GM19240 (cell line): ENCODE measurements at regions not wholly inside any gene's neighbourhood (a gene's known extent, or its start where the extent isn't known, plus 50 kb on each side); places are given as distances from the start of the nearest gene placed in this dataset.
A peak's percentile ranks its signal among the peaks of the same experiment; 100 is the strongest.
"Not testable (repeated sequence)": the region's sequence is repeated elsewhere in the genome, so short reads cannot be mapped to it uniquely, and the experiment has no call there.

ENCODE experiments used
- DNase-seq: peaks from one replicate; pipeline ENCODE4 v3.0.0; 2011; ENCODE audit warnings: low spot score; ENCODE audit not compliant: insufficient read length

DNA sequence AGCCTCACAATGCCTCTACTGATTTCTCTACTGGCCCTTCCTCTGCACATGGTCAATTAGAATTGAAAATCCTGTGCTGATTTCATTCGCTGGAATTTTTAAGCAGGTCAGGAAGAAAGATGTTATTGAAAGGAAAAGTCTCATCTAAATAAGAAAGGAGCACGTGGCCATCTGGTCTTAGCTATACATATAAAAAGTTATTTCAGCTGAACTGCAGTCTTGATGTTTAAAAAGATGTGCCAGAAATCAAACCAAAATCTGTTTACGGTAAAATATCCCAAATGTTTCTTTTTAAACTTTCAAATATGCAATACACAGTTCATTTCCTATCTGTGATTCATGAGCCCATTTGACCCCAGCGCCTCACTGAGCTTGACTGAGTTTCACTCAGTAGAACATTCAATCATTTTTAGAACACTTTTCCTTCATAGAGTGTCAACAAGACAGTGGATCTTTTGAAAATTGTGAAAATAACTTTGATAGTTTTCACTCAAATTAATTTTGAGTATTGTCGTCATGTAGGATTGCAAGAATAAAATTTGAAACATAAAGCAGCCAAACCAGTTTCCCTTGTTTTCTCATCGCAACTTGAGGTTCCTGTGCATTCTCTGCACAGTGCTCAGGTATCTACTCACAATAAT, 293.6 kb downstream of the PTPRC start:
- DNase-seq = no peak

DNA sequence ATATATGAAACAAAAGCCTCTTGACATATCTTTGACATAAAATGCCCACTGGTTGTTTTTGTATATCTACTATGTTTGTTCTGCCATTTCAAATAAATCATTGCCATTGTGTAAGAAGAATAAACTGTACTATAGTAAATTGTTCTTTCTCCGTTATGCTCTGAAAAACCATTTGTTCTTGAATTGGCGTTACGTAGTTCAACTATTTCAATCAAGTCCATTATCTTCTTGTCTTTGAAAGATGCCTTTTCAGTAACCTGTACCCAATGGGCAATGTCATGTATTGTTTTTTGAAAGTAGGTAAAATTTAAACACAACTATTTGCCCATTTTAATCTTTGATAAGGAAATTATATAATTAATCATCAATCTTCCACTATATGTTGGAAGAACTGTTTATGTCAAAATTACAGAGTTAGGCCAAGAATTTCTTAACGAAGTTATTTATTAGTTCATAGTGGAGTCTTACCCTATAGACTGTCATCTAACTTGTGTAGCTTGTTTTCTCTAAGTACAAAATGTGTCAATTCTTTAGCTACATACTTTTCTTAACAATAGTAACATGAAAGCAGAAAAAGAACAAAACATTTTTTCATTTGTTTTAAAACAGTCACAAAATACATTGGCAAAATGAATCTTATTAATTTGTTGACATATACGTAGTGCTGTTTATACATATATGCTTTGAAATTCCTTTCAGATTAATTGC, 294.8 kb downstream of the PTPRC start:
- DNase-seq = no peak

DNA sequence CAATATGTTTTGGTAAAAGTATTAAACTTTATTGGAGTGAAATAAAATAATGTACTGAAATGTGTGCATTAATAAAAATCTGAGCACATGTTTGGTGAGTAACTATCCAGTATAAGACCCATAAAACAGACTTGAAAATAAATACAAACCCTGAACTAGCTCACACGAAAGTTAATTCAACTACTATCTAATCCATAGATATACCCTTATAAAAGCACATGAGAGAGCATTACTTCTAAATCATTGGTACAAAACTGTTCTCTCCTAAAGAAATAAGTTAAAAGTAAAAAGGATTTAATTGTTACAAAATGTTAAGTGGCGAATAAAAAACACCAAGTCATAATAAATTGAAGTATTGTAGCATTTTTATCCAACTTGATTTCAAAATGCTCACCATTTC, 295.6 kb downstream of the PTPRC start:
- no peak for DNase-seq

DNA sequence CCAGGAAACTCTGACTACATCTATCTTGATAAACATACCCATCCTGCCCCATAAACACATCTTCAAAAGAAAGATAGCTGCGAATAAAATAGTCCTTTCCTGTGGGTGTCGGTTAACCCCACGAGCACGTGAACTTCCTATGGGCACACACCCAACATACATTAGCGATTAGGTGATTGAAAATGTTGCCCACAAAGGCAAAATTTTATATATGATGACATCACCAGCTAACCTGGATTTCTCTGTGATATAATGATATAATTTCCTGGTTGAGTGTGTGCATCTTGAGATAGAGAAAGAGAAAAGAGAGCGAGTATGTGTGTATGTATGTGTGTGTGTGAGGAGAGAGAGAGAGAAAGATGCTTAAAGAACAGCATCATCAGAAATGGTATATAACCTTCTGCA, 296.1 kb downstream of the PTPRC start:
- DNase-seq = no peak

DNA sequence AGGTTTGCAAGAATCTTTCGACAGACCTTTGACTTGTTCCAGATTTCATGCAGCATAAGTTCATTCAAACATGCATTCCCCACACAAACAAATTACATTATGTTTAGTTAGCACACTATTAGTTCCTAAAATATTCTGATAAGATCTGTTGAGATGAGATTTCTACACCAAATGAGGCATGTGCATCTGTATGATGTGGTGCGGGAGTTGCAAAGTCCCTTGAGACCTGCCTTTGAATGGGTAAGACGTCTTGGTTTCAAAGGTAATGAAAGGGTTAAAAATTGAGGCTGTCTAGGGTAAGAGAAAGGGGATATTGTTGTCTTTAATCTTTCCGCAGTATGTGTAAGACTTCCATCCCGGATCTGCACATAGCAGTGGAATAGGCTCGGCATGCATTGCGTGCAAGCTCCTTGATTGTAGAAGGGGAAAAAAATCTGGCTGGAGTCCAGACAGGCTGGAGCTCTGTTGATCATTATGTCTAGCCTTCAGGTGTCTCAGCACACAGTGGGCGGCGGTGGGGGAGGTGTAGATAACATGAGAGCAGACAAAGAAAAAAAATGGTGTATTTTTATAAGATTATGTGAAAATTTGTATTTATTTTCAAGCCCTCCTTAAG, 296.6 kb downstream of the PTPRC start:
- DNase-seq = no peak

DNA sequence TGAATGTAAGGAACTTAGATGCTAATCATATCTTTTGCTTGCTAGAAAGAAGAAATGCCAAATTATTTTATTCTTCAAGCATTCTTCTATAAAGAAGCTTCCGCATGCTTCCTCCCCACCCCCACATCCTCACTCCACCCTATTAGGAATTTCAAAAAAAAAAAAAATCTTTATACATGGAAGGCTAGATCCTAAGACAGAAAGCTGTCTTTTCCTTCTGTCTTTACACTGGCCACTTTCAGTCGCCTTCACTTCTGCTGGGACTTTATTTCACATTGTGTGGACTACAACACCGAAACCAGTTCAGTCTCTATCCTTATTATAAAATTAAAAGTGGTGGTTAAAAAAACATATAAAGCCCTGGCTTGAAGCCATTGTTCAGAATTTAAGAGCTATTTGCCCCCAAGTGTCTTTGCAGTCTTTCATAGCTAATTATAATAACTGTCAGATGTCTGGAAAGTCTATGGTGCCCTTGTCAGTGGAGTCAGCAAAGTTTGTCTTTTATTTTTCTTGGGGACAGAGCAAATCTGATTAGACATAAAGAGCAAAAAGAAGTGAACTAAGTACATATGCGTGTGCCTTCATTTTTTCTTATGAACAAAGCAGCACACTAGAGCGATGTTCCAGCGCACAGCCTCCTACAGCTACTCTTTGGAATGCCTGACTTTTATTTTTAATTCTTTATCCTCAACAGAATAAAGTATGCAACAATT, 297.7 kb downstream of the PTPRC start:
- DNase-seq = no peak

DNA sequence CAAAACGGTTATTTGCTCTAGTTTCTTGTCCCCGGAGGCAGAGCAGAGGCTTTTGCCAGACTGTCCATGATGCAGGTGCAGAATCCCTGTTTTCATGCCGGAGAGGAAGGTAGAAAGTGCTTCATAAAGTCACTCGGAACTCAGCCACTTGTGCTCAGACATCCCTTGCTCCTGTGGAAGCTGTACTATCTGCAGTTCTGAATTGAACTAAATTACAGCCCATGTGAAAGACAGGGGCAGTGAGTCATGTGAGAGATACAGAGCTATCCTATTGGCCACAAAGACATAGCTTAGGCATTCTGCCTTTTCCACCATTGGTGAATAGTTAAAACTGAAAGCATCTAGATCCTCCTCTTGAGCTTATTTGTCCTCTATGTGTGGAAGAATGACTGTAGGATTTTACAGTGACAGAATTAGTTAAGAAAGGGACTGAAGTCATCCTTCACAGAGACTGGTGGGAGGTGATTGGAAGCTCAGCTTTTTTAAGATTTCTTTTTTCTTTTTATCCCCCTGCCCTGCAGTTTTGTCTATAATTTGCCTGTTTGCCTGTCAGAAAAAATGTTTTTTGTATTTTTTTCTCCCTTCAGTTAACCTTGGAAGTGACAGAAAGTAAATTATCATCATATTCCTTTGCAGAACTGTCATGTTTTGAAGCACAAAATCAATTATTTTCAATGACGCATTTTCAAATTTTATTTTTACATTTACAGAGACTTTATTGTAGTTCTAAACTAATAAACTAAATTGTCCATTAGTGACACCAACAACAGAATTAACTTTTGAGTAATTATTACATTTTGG, 298.6 kb downstream of the PTPRC start:
- peak; percentile 72 for DNase-seq

DNA sequence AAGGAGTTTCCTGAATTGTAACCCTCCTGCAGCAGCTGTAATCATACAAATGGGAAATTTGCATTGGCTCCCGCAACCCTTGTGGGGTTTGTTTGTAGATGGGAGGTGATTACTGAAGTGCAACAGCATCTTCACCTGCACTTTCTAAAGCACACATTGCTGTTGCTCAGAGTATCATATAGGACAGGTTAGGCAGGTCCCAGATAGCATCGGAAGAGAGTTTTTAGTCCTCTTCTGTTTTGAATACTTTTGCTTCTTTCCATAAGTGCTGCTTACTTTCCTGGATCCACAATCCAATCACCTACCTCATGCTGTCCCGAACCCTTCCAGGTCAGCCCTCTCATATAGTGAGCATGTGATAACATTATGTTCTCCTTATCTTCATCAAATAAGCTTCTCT, 300.4 kb downstream of the PTPRC start:
- no peak for DNase-seq

DNA sequence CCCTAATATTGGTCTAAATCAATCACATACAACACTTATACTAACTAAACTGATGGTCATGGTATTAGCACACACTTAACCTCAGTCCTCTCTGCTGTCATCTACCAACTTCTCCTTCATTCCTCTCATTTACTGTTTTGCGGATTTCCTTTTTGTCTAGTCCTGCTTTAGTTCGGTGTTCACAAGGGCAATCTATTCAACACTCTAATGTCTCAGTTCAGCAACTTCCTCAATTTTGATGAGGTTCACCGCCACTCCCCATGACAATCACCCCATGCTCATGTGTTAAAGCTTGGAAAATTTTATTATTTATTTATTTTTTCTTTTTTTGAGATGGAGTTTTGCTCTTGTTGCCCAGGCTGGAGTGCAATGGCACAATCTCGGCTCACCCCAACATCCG, 301.1 kb downstream of the PTPRC start:
- no peak for DNase-seq

DNA sequence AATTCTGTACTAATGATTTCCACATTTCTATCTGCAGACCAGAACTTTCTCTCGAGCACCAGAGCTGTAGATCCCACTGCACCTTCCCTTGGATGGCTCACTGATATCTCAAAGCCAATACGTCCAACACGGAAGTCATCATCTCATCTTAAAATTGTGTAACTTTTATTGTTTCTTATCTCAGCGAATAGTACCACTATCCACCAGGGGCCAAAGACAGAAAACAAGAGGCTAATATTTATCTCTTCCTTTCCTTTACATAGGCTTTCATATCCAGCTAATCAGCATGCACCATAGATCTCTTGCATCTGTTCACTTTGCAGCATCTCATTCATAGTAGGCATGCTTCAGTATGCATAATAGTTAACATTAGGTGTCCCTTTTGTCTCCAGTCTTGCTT, 303.6 kb downstream of the PTPRC start:
- DNase-seq = no peak

DNA sequence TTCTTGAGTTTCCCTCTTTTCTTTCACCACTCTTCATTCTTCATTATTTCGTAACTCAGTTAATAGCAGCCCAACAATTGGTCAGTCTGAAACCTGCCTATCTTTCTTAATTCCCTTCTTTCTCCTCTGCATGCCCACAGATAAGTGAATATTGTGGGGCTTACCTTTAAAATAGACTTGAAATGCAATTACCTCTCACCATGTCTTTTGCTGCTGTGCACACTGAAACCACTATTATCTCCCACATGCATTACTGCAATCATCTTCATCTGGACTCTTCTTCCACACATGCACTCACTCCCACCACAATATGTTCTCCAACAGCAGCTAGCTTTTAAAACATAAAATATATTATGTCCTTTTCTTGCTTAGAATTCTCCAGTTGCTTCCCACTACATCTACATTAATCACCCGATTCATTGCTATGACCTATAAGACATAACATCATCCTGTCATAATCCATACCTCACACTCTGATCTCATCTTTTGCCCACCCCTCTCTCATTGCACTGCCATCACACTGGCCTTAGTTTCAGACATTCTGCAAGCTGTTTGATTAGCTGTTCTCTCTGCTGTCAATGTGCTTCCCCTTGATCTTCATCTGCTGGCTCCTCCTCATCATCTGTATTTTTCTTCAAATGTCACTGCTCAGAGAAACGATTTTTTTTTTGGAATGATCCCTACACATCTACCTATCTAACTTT, 304.8 kb downstream of the PTPRC start:
- DNase-seq = no peak

DNA sequence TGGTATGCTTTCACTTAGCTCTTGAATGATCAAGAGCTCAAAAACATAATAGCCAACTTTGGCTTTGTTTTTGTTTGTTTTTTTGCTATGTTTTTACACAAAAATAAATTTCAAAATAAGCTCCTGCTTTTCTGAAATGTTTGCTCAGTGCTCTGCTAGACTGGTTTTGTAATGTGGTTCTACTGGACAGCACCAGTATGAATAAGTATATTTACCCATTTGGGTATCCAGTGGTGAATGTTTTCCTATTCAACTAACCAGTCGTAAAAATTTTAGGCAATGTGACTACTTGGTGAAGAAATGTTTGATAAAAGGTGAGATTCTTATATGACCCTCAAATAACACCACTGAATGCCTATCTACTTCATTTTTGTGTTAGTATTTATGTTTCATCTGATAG, 308.6 kb downstream of the PTPRC start:
- DNase-seq = no peak

DNA sequence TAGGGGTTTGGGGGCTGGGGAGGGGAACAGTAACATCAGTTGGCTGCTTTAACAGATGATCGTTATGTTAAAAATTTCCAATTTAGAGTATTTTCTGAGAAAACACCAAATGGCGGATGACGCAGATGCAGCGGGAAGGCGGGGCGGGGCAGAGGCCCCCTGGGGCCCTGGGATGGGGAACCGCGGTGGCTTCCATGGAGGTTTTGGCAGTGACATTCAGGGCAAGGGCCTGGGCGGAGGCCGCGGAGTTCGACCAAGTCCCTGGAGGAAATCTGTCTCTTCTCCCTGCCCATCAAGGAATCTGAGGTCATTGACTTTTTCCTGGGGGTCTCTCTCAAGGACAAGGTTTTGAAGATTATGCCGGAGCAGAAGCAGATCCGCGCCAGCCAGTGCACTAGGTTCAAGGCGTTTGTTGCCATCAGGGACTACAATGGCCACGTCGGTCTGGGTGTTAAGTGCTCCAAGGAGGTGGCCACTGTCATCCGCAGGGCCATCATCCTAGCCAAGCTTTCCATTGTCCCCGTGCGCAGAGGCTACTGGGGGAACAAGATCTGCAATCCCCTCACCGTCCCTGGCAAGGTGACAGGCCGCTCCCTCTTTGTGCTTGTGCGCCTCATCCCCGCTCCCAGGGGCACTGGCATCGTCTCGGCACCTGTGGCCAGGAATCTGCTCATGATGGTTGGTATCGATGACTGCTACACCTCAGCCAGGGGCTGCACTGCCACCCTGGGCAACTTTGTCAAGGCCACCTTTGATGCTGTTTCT, 310.2 kb downstream of the PTPRC start:
- DNase-seq = no peak

DNA sequence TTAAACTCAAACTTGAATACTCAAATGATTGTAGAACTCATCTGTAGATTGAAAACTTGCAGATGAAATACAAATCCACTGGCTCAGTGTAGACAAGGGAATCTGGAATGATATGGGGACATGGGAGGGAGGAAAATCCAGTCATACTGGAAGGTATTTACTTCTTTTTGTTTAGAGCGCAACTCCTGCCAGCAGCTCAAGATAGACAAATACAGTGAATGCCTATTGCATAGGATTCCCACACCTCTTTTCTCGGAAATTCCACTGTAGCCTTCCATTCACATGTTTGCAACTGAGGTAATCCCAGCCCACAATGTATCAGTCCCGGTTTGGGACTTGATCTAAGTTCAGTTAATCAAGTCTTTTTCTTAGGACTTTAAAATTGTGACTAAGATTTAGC, 311.2 kb downstream of the PTPRC start:
- no peak for DNase-seq

DNA sequence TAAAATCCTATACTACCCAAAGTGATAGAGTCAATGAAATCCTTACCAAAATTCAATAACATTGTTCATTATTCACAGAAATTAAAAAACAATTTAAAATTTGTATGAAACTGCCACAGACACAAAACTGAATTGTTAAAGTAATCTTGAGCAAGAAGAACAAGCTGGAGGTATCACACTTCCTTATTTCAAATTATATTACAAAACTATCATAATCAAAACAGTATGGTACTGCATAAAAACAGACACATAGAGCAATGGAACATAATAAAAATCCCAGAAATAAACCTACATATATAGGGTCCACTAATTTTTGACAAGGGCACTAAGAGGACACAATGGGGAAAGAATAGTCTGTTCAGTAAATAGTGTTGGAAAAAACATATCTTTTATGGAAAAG, 316.2 kb downstream of the PTPRC start:
- no peak for DNase-seq

DNA sequence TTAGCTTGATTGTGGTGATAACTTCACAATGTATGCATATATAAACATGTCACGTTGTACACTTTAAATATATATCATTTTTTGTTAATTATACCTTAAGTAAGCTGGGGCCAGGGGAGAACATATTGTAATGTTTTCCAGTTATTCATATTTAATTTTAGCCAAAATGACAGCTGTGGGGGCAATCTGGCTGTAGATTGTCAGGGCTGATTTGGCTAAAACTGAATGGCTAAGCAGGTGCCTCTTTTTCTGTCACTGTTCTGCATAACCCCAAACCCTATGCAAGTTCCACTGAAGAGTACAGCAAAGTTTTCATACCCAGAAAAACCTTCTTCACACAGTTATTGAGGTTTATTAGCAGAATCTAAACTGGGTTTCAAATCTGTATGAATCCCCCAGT, 318.2 kb downstream of the PTPRC start:
- DNase-seq = no peak

DNA sequence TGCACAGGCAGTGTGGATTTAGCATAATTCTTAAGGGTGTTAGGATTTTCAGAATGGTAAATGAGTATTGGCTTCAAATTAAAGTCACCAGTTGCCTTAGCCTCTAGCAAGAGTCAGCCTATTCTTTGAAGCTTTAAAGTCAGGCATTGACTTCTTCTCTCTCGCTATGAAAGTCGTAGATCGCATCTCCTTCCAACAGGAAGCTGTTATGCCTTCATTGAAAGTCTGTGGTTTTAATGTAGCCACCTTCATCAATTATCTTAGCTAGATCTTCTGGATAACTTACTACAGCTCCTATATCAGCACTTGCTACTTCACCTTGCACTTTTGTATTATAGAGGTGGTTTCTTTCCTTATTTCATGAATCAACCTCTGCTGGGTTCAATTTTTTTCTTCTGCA, 320.2 kb downstream of the PTPRC start:
- no peak for DNase-seq

DNA sequence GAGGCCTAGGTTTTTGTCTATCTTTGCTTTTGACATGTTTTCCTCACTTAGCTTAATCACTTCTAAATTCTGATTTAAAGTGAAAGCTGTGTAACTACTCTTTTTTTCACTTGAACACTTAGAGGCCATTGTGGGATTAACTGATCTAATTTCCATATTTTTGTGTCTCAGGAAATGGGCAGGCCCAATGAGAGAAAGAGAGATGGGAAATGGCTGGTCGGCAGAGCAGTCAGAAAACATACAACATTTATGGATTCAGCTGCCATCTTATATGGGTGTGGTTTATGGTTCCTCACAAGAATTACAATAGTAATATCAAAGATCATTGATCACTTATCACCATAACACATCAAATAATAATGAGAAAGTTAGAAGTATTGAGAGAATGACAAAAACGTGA, 320.8 kb downstream of the PTPRC start:
- DNase-seq = no peak

DNA sequence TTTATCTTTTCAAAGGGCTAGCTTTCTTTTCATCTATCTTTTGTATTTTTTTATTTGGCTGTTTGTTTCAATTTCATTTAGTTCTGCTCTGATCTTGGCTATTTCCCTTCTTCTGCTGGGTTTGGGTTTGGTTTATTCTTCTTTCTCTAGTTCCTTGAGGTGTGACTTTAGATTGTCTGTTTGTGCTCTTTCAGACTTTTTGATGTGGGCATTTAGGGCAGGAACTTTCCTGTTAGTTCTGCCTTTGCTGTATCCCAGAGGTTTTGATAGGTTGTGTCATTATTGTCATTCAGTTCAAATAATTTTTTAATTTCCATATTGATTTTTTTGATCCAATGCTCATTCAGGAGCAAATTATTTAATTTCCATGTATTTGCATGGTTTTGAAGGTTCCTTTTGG, 325.0 kb downstream of the PTPRC start:
- DNase-seq = not testable (repeated sequence)

DNA sequence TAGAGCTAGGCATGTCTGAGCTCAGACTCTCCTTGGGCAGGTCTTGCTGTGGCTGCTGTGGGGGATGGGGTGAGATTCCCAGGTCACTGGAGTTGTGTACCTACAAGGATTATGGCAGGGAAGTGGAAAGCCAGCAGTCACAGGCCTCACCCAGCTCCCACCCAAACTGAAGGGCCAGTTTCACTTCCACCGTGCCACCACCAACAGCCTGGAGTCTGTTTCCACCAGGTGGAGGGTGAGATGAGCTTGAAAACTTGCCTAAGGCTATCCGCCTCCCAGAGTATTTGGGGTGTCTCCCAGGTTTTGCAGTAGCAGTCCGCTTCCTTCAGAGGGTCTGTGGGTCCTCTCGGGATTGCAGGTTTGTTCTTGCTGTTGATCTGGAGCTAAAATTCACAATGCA, 327.7 kb downstream of the PTPRC start:
- DNase-seq = no peak
